ENCODE measurements at regions not wholly inside any gene's neighbourhood (a gene's known extent, or its start where the extent isn't known, plus 50 kb on each side); places are given as distances from the start of the nearest gene placed in this dataset.

GRCh38 chr21:28832715-28833061 lies 160.0 kb downstream of the LTN1 start:
- no peak for DNase-seq
- Histone ChIP-seq H4K20me1 (ENCODE audit: control insufficient read depth, insufficient read depth, low read length, poor library complexity, severe bottlenecking) (no peaks in the 10 kb centered on the region), H3K9ac (ENCODE audit: low read length) (no peak overlapping the region), H3K27me3 (replicated peaks in 1 of 4; ENCODE audit: control extremely low read depth in 1 of 4, control insufficient read depth in 3 of 4, insufficient read depth in 4 of 4, low read length in 3 of 4) (no peaks in the 10 kb centered on the region), H3K4me3 (ENCODE audit: control extremely low read depth in 1 of 5, extremely low read depth in 1 of 5, insufficient read depth in 1 of 5, low read depth in 2 of 5, low read length in 4 of 5) (no peak overlapping the region), H3K4me1 (ENCODE audit: control insufficient read depth in 2 of 2, insufficient read depth in 2 of 2, low read length in 2 of 2) (no peaks in the 10 kb centered on the region), H3K9me3 (ENCODE audit: control extremely low read depth in 1 of 3, control insufficient read depth in 2 of 3, insufficient read depth in 1 of 3, low read length in 2 of 3) (no peaks in the 10 kb centered on the region), H2AFZ (ENCODE audit: insufficient read depth, low read depth, low read length, poor library complexity, severe bottlenecking) (no peak overlapping the region), H3K4me2 (replicated peaks; ENCODE audit: low read depth, low read length, poor library complexity, severe bottlenecking) (no peak overlapping the region), H3K36me3 (replicated peaks in 1 of 2; ENCODE audit: control extremely low read depth in 1 of 2, control insufficient read depth in 1 of 2, extremely low read depth in 1 of 2, insufficient read depth in 2 of 2, low read length in 1 of 2) (no peaks in the 10 kb centered on the region), H3K79me2 (ENCODE audit: control insufficient read depth, insufficient read depth, low read length) (no peaks in the 10 kb centered on the region), H3K27ac (ENCODE audit: low read length in 2 of 2) (no peak overlapping the region)
- CTCF ChIA-PET, result no interaction called here
- Mint-ChIP-seq H3K27me3 (no peaks in the 10 kb centered on the region), H3K9me3 (ENCODE audit: insufficient read depth) (no peaks in the 10 kb centered on the region), H3K27ac (no peak overlapping the region), H3K4me3 (no peak overlapping the region), H3K4me1 (peaks cover 3% of the 10 kb centered on the region)
- intact Hi-C loops (cut with micrococcal nuclease), result no loop called here
- TF ChIP-seq, protein P1, sequence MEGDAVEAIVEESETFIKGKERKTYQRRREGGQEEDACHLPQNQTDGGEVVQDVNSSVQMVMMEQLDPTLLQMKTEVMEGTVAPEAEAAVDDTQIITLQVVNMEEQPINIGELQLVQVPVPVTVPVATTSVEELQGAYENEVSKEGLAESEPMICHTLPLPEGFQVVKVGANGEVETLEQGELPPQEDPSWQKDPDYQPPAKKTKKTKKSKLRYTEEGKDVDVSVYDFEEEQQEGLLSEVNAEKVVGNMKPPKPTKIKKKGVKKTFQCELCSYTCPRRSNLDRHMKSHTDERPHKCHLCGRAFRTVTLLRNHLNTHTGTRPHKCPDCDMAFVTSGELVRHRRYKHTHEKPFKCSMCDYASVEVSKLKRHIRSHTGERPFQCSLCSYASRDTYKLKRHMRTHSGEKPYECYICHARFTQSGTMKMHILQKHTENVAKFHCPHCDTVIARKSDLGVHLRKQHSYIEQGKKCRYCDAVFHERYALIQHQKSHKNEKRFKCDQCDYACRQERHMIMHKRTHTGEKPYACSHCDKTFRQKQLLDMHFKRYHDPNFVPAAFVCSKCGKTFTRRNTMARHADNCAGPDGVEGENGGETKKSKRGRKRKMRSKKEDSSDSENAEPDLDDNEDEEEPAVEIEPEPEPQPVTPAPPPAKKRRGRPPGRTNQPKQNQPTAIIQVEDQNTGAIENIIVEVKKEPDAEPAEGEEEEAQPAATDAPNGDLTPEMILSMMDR (IDR thresholded peaks at IDR 0.05), result no peak
- no peak for TF ChIP-seq EZH2 (IDR thresholded peaks at IDR 0.05; ENCODE audit: borderline replicate concordance, insufficient read depth, low read depth, low read length, poor library complexity, severe bottlenecking)
- POLR2A ChIA-PET, result no interaction called here
- 93% methylated on average over 2 of the region's 3 CpGs for WGBS (ENCODE audit: insufficient coverage)
- ATAC-seq (ENCODE audit: low read depth), result no peak

GRCh38 chr21:28832013-28832714 lies 160.5 kb downstream of the LTN1 start:
- H3K79me2 ChIP-seq (ENCODE audit: control insufficient read depth, insufficient read depth, low read length), result no peaks in the 10 kb centered on the region
- H3K4me2 ChIP-seq (replicated peaks; ENCODE audit: low read depth, low read length, poor library complexity, severe bottlenecking), result no peak overlapping the region
- Mint-ChIP-seq H3K27ac (no peak overlapping the region), H3K4me3 (no peak overlapping the region), H3K4me1 (peaks cover 3% of the 10 kb centered on the region), H3K27me3 (no peaks in the 10 kb centered on the region), H3K9me3 (ENCODE audit: insufficient read depth) (no peaks in the 10 kb centered on the region)
- no peaks in the 10 kb centered on the region for H3K27me3 ChIP-seq (replicated peaks in 1 of 4; ENCODE audit: control extremely low read depth in 1 of 4, control insufficient read depth in 3 of 4, insufficient read depth in 4 of 4, low read length in 3 of 4)
- H3K4me3 ChIP-seq (ENCODE audit: control extremely low read depth in 1 of 5, extremely low read depth in 1 of 5, insufficient read depth in 1 of 5, low read depth in 2 of 5, low read length in 4 of 5), result no peak overlapping the region
- no peak overlapping the region for H3K9ac ChIP-seq (ENCODE audit: low read length)
- H3K9me3 ChIP-seq (ENCODE audit: control extremely low read depth in 1 of 3, control insufficient read depth in 2 of 3, insufficient read depth in 1 of 3, low read length in 2 of 3), result no peaks in the 10 kb centered on the region
- no peak for DNase-seq
- WGBS (ENCODE audit: insufficient coverage), result no CpG with 5 or more reads among the region's 1 CpG
- H3K27ac ChIP-seq (ENCODE audit: low read length in 2 of 2), result no peak overlapping the region
- intact Hi-C loops (cut with micrococcal nuclease), result no loop called here
- ChIA-PET POLR2A (no interaction called here), CTCF (no interaction called here)
- no peaks in the 10 kb centered on the region for H3K4me1 ChIP-seq (ENCODE audit: control insufficient read depth in 2 of 2, insufficient read depth in 2 of 2, low read length in 2 of 2)
- no peak overlapping the region for H2AFZ ChIP-seq (ENCODE audit: insufficient read depth, low read depth, low read length, poor library complexity, severe bottlenecking)
- TF ChIP-seq EZH2 (IDR thresholded peaks at IDR 0.05; ENCODE audit: borderline replicate concordance, insufficient read depth, low read depth, low read length, poor library complexity, severe bottlenecking), result no peak
- TF ChIP-seq, protein P1 (IDR thresholded peaks at IDR 0.05), result no peak
- no peaks in the 10 kb centered on the region for H4K20me1 ChIP-seq (ENCODE audit: control insufficient read depth, insufficient read depth, low read length, poor library complexity, severe bottlenecking)
- H3K36me3 ChIP-seq (replicated peaks in 1 of 2; ENCODE audit: control extremely low read depth in 1 of 2, control insufficient read depth in 1 of 2, extremely low read depth in 1 of 2, insufficient read depth in 2 of 2, low read length in 1 of 2), result no peaks in the 10 kb centered on the region
- ATAC-seq (ENCODE audit: low read depth), result no peak
